Amniotic stem cell (primary cell): ENCODE measurements at regions not wholly inside any gene's neighbourhood (a gene's known extent, or its start where the extent isn't known, plus 50 kb on each side); places are given as distances from the start of the nearest gene placed in this dataset.
"Not testable (repeated sequence)": the region's sequence is repeated elsewhere in the genome, so short reads cannot be mapped to it uniquely, and the experiment has no call there.

Source experiments
- DNase-seq: peaks from one replicate; lab custom pipeline; 2025; lab: John Stamatoyannopoulos, UW

GRCh38 chr2:64795024-64795592, 141.4 kb upstream of the SERTAD2 start:
- no peak for DNase-seq

- DNase-seq: no peak
These were observed 143.2 kb upstream of the SERTAD2 start for GRCh38 chr2:64796926-64797325.

- DNase-seq: no peak
These were observed 144.3 kb upstream of the SERTAD2 start for GRCh38 chr2:64797881-64798575.

GRCh38 chr2:64799592-64800252, 146.0 kb upstream of the SERTAD2 start:
- no peak for DNase-seq

- DNase-seq: no peak
These were observed 150.1 kb upstream of the SERTAD2 start for GRCh38 chr2:64803776-64804175.

GRCh38 chr2:64804651-64805050, 150.9 kb upstream of the SERTAD2 start:
- no peak for DNase-seq

GRCh38 chr2:64807417-64807816, 153.7 kb upstream of the SERTAD2 start:
- DNase-seq: peak; percentile 97

GRCh38 chr2:64808092-64808491, 154.4 kb upstream of the SERTAD2 start:
- no peak for DNase-seq

- DNase-seq: no peak
These were observed 155.0 kb upstream of the SERTAD2 start for GRCh38 chr2:64808754-64809153.

- DNase-seq: no peak
These were observed 155.5 kb upstream of the SERTAD2 start for GRCh38 chr2:64809216-64809615.

GRCh38 chr2:64812285-64812684, 158.6 kb upstream of the SERTAD2 start:
- no peak for DNase-seq

- DNase-seq: no peak
These were observed 160.3 kb upstream of the SERTAD2 start for GRCh38 chr2:64814007-64814406.

- not testable (repeated sequence) for DNase-seq
These were observed 162.8 kb upstream of the SERTAD2 start for GRCh38 chr2:64816526-64816925.

- DNase-seq: no peak
These were observed 163.7 kb upstream of the SERTAD2 start for GRCh38 chr2:64817453-64817852.

- DNase-seq: no peak
These were observed 164.9 kb upstream of the SERTAD2 start for GRCh38 chr2:64818664-64819060.

GRCh38 chr2:64819361-64819760, 165.6 kb upstream of the SERTAD2 start:
- no peak for DNase-seq

GRCh38 chr2:64819774-64820688, 166.3 kb upstream of the SERTAD2 start:
- no peak for DNase-seq

GRCh38 chr2:64820901-64821300, 167.2 kb upstream of the SERTAD2 start:
- DNase-seq: no peak

GRCh38 chr2:64823794-64824193, 165.4 kb upstream of the SLC1A4 start:
- DNase-seq: no peak

GRCh38 chr2:64825831-64826491, 163.2 kb upstream of the SLC1A4 start:
- no peak for DNase-seq

- no peak for DNase-seq
These were observed 162.5 kb upstream of the SLC1A4 start for GRCh38 chr2:64826703-64827102.

GRCh38 chr2:64828261-64828660, 160.9 kb upstream of the SLC1A4 start:
- no peak for DNase-seq
